HUDEP-2 (cell line): ENCODE measurements at regions not wholly inside any gene's neighbourhood (a gene's known extent, or its start where the extent isn't known, plus 50 kb on each side); places are given as distances from the start of the nearest gene placed in this dataset.

Source experiments
- DNase-seq, 76 experiments: peaks; one replicate each; lab custom pipeline; 2025; ENCODE audit not compliant: unreplicated experiment in 76 of 76; lab: John Stamatoyannopoulos, UW

- DNase-seq, result no peak
Measured at GRCh38 chr21:41073558-41073957, 94.4 kb upstream of the BACE2 start.

- no peak for DNase-seq
Measured at GRCh38 chr21:41074396-41075184, 93.4 kb upstream of the BACE2 start.

- DNase-seq, result no peak
Measured at GRCh38 chr21:41075656-41076055, 92.3 kb upstream of the BACE2 start.

GRCh38 chr21:41076064-41076463, 91.9 kb upstream of the BACE2 start:
- DNase-seq, result no peak

DNA sequence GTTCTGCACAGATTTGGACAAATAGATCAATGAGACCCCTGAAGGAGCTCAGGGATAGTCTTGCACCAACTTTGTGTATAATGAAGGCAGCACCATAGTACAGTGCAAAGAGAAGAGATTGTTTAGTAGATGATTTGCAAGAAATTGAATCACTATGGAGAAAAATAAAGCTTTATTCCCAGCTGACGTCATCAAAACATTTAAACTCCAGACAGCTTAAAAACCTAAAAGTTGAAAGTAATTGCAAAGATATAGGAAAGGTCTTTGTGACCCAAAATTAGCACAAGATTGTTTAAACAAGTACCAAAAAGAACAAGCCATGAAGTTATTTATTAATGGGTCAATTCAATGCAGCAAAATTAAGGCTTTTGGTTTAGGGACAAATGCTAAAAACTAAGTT, 88.8 kb upstream of the BACE2 start:
- DNase-seq, result no peak

DNA sequence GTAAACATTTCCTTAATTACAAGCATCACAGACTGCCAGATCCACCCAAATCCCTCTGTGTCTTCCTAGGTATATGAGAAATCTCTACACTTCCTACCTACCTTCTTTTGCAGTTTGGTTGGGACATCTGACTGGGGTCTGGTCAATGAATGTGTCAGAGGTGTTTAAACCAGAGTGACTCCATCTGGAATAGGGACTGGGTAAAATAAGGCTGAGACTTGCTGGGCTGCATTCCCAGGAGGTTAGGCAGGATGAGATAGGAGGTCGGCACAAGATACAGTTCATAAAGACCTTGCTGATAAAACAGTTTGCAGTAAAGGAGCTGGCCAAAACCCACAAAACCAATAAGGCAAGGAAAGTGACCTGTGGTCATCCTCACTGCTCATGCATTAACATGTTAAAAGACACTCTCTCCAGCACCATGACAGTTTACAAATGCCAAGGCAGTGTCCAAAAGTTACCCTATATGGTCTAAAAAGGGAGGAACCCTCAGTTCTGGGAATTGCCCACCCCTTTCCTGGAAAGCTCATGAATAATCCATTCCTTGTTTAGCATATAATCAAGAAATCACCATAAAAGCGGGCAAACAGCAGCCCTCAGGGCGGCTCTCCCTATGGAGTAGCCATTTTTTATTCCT, 87.4 kb upstream of the BACE2 start:
- no peak for DNase-seq

DNA sequence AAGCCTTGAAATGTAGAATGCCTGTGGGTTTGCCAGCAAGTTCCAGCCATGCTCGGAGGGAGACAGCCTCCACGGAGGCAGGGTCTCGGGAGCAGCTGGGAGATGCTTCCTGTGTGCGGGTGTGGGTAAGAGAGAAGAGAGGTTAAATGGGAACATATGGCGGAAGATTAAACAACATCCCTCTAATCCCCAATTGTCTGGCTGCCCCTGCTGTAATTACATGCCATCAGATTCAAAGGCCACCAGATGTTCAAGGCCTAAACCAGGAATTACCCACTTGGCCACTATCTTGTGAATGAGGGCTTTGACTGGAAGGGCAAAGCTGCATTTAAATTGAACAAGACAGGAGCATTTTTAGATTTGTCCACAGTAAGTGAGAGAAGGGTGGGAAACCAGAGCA, 81.4 kb upstream of the BACE2 start:
- no peak for DNase-seq

- DNase-seq, result no peak
Measured at GRCh38 chr21:41090981-41091380, 77.0 kb upstream of the BACE2 start.

GRCh38 chr21:41091616-41092015, 76.3 kb upstream of the BACE2 start:
- DNase-seq, result no peak

GRCh38 chr21:41092312-41092711, 75.6 kb upstream of the BACE2 start:
- no peak for DNase-seq

DNA sequence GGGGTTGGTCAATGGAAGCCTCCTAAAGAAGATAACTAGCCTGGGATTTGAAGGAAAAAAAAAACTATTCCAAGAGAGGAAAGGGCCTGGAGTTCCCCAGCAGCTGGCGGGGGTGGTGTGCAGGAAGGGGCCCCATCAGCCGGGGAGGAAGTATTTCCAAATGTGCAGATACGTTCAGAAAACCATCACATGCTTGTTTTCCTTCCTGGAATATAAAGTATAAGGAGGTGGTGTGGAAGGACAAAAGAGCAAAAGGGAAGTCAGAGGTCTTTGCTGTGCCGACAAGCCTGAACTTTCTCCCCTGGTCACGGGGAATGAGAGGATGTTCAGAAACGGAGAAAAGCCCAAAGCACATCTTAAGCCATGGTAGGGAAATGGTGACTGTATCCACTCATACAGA, 72.0 kb upstream of the BACE2 start:
- no peak for DNase-seq

DNA sequence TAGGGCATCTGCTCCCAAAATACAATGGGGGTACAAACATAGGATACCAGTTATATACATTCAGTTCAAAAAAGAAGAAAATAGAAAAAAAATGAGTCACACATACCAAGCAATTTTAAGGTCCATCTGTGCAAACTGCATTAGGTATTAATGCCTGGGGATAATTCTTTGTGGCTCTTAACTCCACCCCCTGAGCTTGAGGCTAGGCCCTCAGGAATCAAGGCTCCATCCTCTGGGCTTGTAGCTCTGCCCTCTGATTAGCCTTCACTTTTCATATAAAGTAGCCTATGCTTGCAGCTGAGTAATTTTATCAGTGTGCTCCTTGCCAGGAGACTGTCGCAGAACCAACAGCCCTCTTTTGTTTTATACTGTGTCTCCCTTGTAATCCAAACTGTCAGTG, 69.9 kb upstream of the BACE2 start:
- no peak for DNase-seq

- no peak for DNase-seq
Measured at GRCh38 chr21:41098481-41099042, 69.4 kb upstream of the BACE2 start.

DNA sequence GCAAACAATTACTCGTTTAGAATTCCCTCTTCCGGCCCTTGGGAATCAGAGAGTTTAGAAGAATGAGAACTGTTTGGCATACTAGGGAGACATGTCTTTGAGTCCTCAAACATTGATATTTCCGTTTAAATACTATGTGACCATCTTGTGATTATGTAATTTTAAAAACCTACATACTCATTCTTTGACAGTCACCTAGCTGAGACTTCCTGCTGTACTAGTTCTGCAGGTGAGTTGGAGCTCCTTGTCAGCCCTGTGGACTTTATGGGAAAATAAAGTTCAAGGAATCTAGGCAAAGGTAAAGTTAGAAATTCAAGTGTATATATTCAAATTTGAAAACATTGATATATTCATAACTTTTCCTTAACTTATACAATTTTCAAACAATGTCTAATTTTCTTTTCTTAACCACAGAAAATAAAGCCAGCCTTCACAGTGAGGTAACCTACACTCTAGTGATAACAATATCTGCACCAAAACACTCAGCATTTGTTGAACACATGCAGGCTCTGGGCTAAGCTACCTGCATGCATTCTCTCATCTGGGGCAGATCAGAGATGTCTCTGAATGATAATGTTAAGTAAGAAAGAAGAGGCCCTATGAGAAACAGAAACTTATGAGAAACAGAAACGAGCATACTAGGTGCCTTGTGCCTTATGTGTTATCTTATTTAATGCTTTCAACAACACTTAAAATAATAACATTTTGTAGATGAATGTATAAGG, 67.0 kb upstream of the BACE2 start:
- DNase-seq, result no peak

GRCh38 chr21:41102281-41102680, 65.7 kb upstream of the BACE2 start:
- no peak for DNase-seq

DNA sequence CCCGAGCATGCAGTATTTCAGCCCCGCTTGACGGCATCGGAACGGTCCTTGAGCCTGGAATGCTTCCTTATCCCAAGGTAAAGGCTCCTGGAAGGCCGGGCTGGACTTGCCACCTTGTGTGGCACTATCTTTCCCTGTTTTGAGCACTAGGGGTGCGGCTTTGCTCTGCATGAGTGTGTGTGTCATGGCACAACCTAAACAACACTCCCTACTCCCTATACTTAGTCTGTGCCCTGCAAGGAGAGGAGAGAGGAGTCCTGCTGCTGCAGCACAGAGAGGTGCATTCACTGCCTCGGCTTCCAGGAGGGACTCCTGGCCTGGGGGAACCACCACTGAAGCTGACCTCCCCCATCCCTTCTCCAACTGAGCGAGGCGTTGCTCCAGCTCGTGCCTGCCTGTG, 60.4 kb upstream of the BACE2 start:
- DNase-seq, result no peak

- DNase-seq, result no peak
Measured at GRCh38 chr21:41108668-41109585, 59.0 kb upstream of the BACE2 start.

GRCh38 chr21:41110161-41110560, 57.8 kb upstream of the BACE2 start:
- no peak for DNase-seq

DNA sequence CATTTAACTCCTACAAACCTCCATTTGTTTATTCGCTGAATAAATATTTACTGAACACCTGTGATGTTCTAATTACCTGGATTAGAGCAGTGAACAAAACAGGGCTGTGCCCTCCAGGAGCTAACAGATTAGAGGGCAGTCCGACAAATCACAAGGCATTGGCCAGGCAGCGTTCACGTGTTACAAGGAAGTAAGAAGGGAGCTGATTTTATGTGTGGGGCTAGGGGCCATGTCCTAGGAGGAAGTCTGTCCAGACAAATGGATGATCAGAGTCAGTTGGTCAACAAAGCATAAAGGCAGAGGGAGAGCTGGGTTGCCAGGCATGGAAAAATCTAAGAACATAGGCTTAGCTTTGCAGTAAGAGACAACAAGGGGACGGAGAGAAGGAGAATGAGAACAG, 57.3 kb upstream of the BACE2 start:
- DNase-seq, result no peak

- no peak for DNase-seq
Measured at GRCh38 chr21:41111681-41112080, 56.3 kb upstream of the BACE2 start.
